Neural progenitor cell (in vitro differentiated cells): ENCODE measurements at regions not wholly inside any gene's neighbourhood (a gene's known extent, or its start where the extent isn't known, plus 50 kb on each side); places are given as distances from the start of the nearest gene placed in this dataset.

Experiments
- EZH2phosphoT487 ChIP-seq: fragments of 200-600 bp; sonication (generic); IDR thresholded peaks from 2 replicates; pipeline ENCODE4 v1.6.1; 2017; ENCODE audit warnings: antibody characterized with exemption
- TF ChIP-seq, protein P1 (sequence below): fragments of 200-600 bp; sonication (generic); IDR thresholded peaks from 2 replicates; pipeline ENCODE4 v1.5.1; 2017; ENCODE audit warnings: antibody characterized with exemption, mild to moderate bottlenecking

DNA sequence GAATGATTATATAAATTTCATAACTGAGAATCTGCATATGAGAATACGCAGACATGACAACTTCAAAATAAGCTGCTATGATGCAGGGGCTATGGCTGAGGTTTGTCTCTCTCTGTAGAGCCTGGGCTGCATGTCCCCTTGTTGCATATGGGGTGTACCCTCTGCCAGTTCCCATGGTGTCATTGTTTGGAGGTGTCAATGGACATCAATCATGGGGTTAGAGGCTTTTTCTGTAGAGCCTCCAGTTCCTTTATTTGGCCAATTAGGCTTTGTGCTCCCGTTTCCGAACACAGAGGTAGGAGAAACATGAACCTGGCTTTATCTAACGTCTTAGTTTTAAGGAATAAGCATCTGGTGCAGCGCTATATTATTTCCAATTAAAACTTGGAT lies 77.3 kb upstream of the RARB start:
- no peak for TF ChIP-seq EZH2phosphoT487
- TF ChIP-seq, protein P1, sequence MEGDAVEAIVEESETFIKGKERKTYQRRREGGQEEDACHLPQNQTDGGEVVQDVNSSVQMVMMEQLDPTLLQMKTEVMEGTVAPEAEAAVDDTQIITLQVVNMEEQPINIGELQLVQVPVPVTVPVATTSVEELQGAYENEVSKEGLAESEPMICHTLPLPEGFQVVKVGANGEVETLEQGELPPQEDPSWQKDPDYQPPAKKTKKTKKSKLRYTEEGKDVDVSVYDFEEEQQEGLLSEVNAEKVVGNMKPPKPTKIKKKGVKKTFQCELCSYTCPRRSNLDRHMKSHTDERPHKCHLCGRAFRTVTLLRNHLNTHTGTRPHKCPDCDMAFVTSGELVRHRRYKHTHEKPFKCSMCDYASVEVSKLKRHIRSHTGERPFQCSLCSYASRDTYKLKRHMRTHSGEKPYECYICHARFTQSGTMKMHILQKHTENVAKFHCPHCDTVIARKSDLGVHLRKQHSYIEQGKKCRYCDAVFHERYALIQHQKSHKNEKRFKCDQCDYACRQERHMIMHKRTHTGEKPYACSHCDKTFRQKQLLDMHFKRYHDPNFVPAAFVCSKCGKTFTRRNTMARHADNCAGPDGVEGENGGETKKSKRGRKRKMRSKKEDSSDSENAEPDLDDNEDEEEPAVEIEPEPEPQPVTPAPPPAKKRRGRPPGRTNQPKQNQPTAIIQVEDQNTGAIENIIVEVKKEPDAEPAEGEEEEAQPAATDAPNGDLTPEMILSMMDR, result no peak
